ENCODE measurements at regions not wholly inside any gene's neighbourhood (a gene's known extent, or its start where the extent isn't known, plus 50 kb on each side); places are given as distances from the start of the nearest gene placed in this dataset.
A peak's percentile ranks its signal among the peaks of the same experiment; 100 is the strongest.

DNA sequence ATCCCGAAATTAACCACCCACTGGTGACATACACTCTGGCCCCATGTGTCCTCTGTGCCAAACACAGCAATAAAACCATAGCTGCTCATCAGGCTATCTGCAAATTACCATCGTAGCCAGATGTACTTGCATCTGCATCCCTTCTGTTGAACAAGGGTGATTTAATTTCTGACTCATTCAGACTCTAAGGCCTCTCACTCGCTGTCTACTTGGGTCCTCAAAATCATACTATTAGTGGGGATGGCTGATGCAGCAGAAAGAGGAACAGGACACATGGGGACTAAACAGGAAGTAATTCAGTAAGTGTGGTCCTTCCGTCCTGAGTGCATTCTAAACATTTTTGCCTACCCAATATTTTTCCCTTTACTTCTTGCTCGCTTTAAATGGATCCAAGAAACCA, 2275.0 kb upstream of the PCDH20 start:
- no peak for DNase-seq (ENCODE audit: low spot score)

DNA sequence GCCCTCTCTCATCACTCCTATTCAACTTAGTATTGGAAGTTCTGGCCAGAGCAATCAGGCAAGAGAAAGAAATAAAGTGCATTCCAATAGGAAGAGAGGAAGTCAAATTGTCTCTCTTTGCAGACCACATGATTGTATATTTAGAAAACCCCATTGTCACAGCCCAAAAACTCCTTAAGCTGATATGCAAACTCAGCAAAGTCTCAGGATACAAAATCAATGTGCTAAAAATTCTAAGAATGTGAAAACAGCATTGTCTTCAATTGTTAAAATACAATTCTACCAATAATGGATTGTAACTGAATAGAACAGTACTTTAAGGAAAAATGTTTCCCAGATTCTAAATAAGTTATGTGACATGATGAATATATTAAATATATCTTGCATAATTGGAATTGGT, 2269.2 kb upstream of the PCDH20 start:
- DNase-seq (ENCODE audit: low spot score): no peak

GRCh38 chr13:63680704-63681103, 2265.1 kb upstream of the PCDH20 start:
- no peak for DNase-seq (ENCODE audit: low spot score)

GRCh38 chr13:63671296-63671695, 2255.6 kb upstream of the PCDH20 start:
- DNase-seq (ENCODE audit: low spot score): no peak

GRCh38 chr13:63651394-63651793, 2235.7 kb upstream of the PCDH20 start:
- no peak for DNase-seq (ENCODE audit: low spot score)

GRCh38 chr13:63643543-63643942, 2227.9 kb upstream of the PCDH20 start:
- DNase-seq (ENCODE audit: low spot score): no peak

DNA sequence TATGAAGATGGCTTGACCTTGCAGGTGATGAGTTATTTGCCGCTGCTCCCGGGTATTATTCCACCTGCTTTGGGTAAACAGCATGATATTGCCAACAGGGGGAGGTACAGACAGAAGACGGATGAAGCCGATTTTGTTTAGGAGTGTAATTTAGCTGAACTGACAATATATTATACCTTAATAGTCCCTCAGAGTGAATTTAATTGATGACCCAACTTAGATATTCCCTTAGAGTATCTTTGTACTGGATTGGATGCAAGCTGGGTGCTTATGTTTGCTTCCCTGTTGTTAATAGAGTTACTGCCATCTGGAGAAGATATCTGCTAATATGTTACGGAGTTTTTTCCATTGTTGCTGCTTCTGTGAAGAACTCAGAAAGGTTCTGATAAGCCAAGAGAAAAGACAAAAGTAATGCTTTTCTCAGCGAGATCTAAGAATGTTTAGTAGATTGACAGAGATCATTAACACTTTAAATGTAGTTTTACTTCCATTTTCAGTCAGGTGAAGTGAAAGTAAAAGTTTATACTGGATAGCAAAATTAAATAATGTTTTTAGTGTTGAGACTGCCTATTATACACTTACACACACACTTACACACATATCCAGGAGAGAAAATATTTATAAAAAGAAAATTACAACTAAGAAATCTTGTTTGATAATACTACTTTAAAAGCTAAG, 2220.8 kb upstream of the PCDH20 start:
- peak; percentile 29 for DNase-seq (ENCODE audit: low spot score)

- DNase-seq (ENCODE audit: low spot score): no peak
Measured at GRCh38 chr13:63632321-63632720, 2216.7 kb upstream of the PCDH20 start.

DNA sequence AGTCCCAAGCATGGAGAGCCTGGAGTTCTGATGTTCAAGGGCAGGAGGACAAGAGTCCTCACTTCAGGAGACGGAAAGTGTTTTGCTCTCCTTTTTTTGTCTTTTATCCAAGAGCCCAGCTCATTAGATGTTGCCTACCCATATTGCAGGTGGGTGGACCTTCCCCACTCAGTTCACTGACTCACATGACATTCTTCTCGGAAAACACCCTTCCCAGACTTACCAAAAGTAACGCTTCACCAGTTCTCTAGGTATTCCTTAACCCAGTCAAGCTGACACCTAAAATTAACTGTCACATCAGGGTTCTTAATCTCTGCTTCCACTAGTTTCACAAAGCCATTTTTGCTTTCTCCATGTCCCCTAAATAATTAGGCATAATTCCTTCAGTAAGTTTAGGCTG, 2215.4 kb upstream of the PCDH20 start:
- no peak for DNase-seq (ENCODE audit: low spot score)

GRCh38 chr13:63629591-63629990, 2213.9 kb upstream of the PCDH20 start:
- DNase-seq (ENCODE audit: low spot score): no peak

- DNase-seq (ENCODE audit: low spot score): no peak
Measured at GRCh38 chr13:63628310-63628709, 2212.7 kb upstream of the PCDH20 start.

DNA sequence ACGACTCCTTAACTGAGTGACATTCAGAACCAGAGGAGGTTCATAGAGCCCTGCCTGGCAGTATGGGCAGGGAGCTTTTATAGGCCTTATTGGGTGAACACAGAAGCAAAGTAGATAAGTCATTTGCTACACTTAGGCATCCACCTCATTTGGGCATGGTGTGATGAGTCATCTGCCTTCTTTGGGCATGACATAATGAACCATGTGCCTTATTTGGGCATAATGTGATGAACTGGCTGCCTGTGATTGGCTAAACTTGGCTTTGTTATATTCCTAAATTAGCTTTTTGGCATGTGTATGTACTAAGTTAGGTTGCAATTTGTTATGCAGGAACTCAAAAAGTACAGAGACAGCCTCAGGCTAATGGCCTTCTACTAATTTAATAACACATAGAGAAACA, 2210.2 kb upstream of the PCDH20 start:
- DNase-seq (ENCODE audit: low spot score): no peak

DNA sequence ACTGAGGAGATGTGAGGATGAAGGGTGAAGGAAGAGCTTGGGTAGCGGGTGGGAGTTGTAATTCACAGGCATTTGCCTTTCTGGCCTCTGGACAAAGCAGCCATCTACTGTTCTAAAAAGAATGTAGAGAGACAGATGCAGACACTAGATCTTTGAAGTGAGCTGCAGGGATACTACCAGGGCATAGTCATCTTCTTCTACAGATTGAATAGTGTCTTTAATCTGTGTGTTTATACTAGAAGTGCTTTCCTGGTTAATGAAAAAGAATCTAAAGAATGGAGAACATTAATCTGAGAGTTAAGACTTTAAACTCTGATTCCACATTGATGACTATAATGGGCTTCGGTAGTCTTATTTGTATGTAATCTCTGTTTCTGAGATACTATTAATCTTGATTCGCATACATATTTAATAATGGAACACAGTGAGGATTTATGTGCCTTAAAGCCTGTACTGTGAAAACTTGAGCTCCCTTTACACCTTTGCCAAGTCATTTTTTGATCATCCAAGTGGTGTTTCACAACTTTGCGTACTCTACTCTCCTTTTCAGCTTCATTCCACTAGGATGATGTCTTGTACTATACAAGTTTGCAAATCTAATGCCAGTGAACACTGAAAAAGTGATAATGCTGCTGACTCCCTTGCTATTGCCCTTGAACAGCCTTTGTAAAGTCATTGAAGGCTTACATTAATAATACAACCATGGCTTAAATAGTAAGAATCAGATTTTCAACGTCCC, 2199.4 kb upstream of the PCDH20 start:
- DNase-seq (ENCODE audit: low spot score): no peak

- no peak for DNase-seq (ENCODE audit: low spot score)
Measured at GRCh38 chr13:63607153-63607552, 2191.5 kb upstream of the PCDH20 start.

- no peak for DNase-seq (ENCODE audit: low spot score)
Measured at GRCh38 chr13:63605962-63606361, 2190.3 kb upstream of the PCDH20 start.

DNA sequence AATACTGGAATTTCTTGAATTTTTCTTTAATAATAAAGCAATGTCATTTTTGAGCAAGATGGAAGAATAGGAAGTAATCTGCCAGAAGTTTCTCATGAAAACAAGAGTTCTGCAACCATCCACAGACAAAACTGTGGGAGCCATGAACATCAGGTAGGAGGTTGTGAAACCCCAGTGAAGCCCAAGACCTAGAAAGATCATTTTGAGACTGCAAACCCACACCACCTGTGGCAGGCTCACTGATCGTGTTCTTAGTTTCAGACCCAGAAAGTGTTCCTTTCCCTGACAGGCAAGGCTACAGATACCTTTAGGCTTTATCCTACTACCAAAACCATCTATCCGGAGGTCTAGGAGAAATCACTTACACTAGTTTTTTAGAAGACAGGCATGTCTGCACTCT, 2189.8 kb upstream of the PCDH20 start:
- no peak for DNase-seq (ENCODE audit: low spot score)

- no peak for DNase-seq (ENCODE audit: low spot score)
Measured at GRCh38 chr13:63595811-63596210, 2180.2 kb upstream of the PCDH20 start.

DNA sequence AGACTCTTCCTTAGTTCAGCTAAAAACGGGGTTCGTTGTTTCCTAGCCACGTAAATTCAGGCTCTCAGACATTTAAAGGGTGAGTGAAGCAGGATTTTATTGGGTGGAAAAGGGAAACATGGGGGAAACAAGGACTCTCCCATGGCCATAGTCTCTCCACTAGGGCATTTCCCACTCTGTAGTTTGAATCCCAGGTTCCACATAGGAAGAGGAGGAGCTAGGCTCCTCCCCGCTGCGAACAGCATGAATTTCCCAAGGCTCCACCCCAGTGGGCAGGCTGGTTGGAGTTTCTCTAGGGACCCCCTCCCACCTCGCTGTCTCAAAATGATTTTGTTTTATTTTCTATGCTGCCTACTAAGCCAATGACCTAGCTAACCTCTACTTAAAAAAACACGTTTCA, 2170.8 kb upstream of the PCDH20 start:
- DNase-seq (ENCODE audit: low spot score): no peak

- DNase-seq (ENCODE audit: low spot score): no peak
Measured at GRCh38 chr13:63578796-63579195, 2163.1 kb upstream of the PCDH20 start.

DNA sequence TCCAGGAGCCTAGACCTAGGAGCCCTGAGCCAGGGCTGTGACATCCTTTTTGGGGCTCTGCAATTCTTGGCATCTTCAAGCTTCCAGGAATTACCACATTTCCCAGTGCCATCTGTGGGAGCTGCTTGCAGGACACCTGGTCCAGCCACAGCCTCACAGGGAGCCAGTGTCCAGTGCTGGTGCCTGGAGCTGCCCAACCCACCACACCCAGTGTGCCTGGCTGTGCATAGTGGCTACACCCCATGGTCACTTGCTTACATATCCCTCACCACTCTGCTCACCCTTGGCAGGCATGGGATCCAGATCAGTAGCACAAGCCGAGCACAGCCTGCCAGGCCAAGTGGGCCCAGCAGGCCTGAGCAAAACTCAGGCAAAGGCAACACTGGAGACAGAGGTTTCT, 2151.4 kb upstream of the PCDH20 start:
- no peak for DNase-seq (ENCODE audit: low spot score)

GRCh38 chr13:63554157-63554556, 2138.5 kb upstream of the PCDH20 start:
- DNase-seq (ENCODE audit: low spot score): no peak

DNA sequence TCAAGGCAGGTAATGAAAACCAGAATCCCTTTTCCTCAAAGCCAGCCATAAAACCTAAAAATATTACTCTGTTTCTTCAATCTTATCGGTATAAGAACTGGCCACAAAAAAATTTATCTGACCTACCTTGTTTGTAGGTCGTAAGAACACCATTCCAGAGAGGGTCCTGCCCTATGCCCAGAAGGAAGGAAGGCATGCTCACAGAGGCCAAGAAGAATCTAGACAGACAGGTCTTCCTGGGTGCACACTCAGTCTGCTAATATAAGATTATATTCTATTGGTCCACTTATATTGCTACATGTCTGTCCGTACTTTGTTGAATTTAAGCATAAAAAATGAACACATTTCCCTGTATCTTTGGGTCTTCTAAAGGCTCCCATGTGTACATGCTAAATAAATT, 2136.1 kb upstream of the PCDH20 start:
- no peak for DNase-seq (ENCODE audit: low spot score)

DNA sequence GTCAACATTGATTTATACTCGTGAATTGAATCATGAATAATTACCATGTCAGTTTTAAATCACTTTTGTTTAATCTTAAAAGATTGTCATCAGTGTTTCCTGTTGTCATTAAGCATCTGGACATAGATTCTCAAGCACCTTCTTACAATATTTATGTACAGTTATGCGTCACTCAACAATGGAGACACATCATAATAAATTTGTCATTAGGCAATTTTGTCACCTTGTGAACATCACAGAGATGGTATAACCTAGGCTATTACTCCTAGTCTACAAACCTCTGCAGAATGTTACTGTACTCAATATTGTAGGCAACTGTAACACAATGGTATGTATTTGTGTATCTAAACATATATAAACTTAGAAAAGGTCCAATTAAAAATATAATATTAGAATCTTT, 2130.9 kb upstream of the PCDH20 start:
- DNase-seq (ENCODE audit: low spot score): no peak

DNA sequence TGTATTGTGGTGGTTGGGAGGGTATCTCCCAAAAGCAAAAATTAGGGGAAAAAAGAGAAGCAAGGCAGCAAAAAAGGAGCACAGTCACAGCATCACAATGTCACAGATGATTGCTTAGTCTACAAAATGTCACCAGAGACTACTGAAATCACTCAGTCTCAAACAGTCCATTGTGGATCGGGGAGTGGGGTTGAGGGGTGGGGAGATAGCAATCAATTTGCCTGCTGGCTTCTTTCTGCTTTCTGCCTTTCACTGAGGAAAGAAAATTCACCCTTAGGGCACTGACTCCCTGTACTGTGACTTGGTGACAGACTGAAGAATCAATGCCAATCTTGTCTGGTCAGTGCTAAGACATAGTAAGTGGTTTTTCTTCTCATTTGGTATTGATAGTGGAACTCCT, 2127.1 kb upstream of the PCDH20 start:
- no peak for DNase-seq (ENCODE audit: low spot score)
